ENCODE measurements at regions not wholly inside any gene's neighbourhood (a gene's known extent, or its start where the extent isn't known, plus 50 kb on each side); places are given as distances from the start of the nearest gene placed in this dataset.

- H3K79me2 ChIP-seq (ENCODE audit: control insufficient read depth, insufficient read depth, low read length), result no peaks in the 10 kb centered on the region
- dilution Hi-C loops (cut with MboI; ENCODE audit: extremely low pct_ligation_motif_present, low sequenced_read_pairs), result no loop called here
These were observed 1145.7 kb downstream of the EPHA7 start for GRCh38 chr6:92273694-92274093.

GRCh38 chr6:92271091-92271490, 1148.3 kb downstream of the EPHA7 start:
- H3K36me3 ChIP-seq (ENCODE audit: control insufficient read depth in 2 of 2, extremely low read depth in 1 of 2, insufficient read depth in 2 of 2, low read length in 2 of 2), result no peaks in the 10 kb centered on the region
- FAIRE-seq, result no peak
- no peaks in the 10 kb centered on the region for H3K9me1 ChIP-seq (ENCODE audit: control insufficient read depth, extremely low read depth, insufficient read depth, low read length)
- no peak overlapping the region for H3K9ac ChIP-seq (ENCODE audit: control insufficient read depth, extremely low read depth, insufficient read depth, low read length)
- H3K27ac ChIP-seq (ENCODE audit: control insufficient read depth, insufficient read depth, low read length), result no peak overlapping the region
- H2AFZ ChIP-seq (ENCODE audit: control insufficient read depth, low read length), result no peak overlapping the region
- DNase-seq (ENCODE audit: low read depth, low spot score), result no peak
- dilution Hi-C loops (cut with MboI; ENCODE audit: extremely low pct_ligation_motif_present, low sequenced_read_pairs), result no loop called here
- TF ChIP-seq, protein P1, sequence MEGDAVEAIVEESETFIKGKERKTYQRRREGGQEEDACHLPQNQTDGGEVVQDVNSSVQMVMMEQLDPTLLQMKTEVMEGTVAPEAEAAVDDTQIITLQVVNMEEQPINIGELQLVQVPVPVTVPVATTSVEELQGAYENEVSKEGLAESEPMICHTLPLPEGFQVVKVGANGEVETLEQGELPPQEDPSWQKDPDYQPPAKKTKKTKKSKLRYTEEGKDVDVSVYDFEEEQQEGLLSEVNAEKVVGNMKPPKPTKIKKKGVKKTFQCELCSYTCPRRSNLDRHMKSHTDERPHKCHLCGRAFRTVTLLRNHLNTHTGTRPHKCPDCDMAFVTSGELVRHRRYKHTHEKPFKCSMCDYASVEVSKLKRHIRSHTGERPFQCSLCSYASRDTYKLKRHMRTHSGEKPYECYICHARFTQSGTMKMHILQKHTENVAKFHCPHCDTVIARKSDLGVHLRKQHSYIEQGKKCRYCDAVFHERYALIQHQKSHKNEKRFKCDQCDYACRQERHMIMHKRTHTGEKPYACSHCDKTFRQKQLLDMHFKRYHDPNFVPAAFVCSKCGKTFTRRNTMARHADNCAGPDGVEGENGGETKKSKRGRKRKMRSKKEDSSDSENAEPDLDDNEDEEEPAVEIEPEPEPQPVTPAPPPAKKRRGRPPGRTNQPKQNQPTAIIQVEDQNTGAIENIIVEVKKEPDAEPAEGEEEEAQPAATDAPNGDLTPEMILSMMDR (optimal IDR thresholded peaks at IDR 0.05 in 1 of 3, IDR thresholded peaks at IDR 0.05 in 1 of 3, conservative IDR thresholded peaks at IDR 0.05 in 1 of 3; ENCODE audit: extremely low read depth in 1 of 3, insufficient read depth in 2 of 3, low read length in 3 of 3), result no peak
- TF ChIP-seq EZH2 (IDR thresholded peaks at IDR 0.05; ENCODE audit: low read length), result no peak
- no peaks in the 10 kb centered on the region for H3K79me2 ChIP-seq (ENCODE audit: control insufficient read depth, insufficient read depth, low read length)
- H3K4me3 ChIP-seq (ENCODE audit: control insufficient read depth in 2 of 3, extremely low read depth in 1 of 3, insufficient read depth in 2 of 3, low read depth in 1 of 3, low read length in 3 of 3), result no peak overlapping the region
- no peaks in the 10 kb centered on the region for H4K20me1 ChIP-seq (ENCODE audit: control insufficient read depth, extremely low read depth, insufficient read depth, low read length)
- no peaks in the 10 kb centered on the region for H3K4me1 ChIP-seq (ENCODE audit: control insufficient read depth, extremely low read depth, insufficient read depth, low read length)
- H3K9me3 ChIP-seq (ENCODE audit: control insufficient read depth, low read depth, low read length), result no peaks in the 10 kb centered on the region
- H3K4me2 ChIP-seq (ENCODE audit: control insufficient read depth, extremely low read depth, insufficient read depth, low read depth, low read length), result no peak overlapping the region
- H3K27me3 ChIP-seq (ENCODE audit: control insufficient read depth, extremely low read depth, insufficient read depth, low read length), result no peaks in the 10 kb centered on the region

More at GRCh38 chr6:92273694-92274093, 1145.7 kb downstream of the EPHA7 start:
- no peaks in the 10 kb centered on the region for H3K27me3 ChIP-seq (ENCODE audit: control insufficient read depth, extremely low read depth, insufficient read depth, low read length)
- no peaks in the 10 kb centered on the region for H3K9me3 ChIP-seq (ENCODE audit: control insufficient read depth, low read depth, low read length)
- FAIRE-seq (no peak), DNase-seq (ENCODE audit: low read depth, low spot score) (no peak)
- no peaks in the 10 kb centered on the region for H3K4me1 ChIP-seq (ENCODE audit: control insufficient read depth, extremely low read depth, insufficient read depth, low read length)
- H3K9ac ChIP-seq (ENCODE audit: control insufficient read depth, extremely low read depth, insufficient read depth, low read length), result no peak overlapping the region
- no peak overlapping the region for H2AFZ ChIP-seq (ENCODE audit: control insufficient read depth, low read length)
- no peak overlapping the region for H3K4me2 ChIP-seq (ENCODE audit: control insufficient read depth, extremely low read depth, insufficient read depth, low read depth, low read length)
- no peak overlapping the region for H3K4me3 ChIP-seq (ENCODE audit: control insufficient read depth in 2 of 3, extremely low read depth in 1 of 3, insufficient read depth in 2 of 3, low read depth in 1 of 3, low read length in 3 of 3)
- TF ChIP-seq, protein P1 (optimal IDR thresholded peaks at IDR 0.05 in 1 of 3, IDR thresholded peaks at IDR 0.05 in 1 of 3, conservative IDR thresholded peaks at IDR 0.05 in 1 of 3; ENCODE audit: extremely low read depth in 1 of 3, insufficient read depth in 2 of 3, low read length in 3 of 3), result no peak
- no peak for TF ChIP-seq EZH2 (IDR thresholded peaks at IDR 0.05; ENCODE audit: low read length)
- H3K36me3 ChIP-seq (ENCODE audit: control insufficient read depth in 2 of 2, extremely low read depth in 1 of 2, insufficient read depth in 2 of 2, low read length in 2 of 2), result no peaks in the 10 kb centered on the region
- H3K27ac ChIP-seq (ENCODE audit: control insufficient read depth, insufficient read depth, low read length), result no peak overlapping the region
- H4K20me1 ChIP-seq (ENCODE audit: control insufficient read depth, extremely low read depth, insufficient read depth, low read length), result no peaks in the 10 kb centered on the region
- no peaks in the 10 kb centered on the region for H3K9me1 ChIP-seq (ENCODE audit: control insufficient read depth, extremely low read depth, insufficient read depth, low read length)

All from keratinocyte (primary cell).